ENCODE measurements at regions not wholly inside any gene's neighbourhood (a gene's known extent, or its start where the extent isn't known, plus 50 kb on each side); places are given as distances from the start of the nearest gene placed in this dataset.

DNA sequence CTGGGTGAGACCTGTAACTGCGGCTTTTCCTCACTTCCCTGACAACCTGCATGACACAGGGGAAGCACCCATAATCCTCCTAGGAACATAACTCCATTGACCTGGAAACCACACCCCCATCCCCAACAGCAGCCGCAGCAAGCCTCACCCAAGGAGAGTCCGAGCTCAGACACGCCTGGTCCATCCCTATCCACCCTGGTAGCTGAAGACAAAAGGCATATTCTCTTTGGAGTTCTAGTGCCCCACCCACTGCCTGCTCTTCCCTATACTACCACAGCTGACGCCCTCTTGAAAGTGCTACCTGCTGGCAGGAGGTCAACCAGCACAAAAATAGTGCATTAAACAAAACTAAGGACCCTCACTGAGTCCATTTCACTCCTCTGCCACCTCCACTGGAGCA lies 1080.9 kb upstream of the IGFBP7 start:
- no peak overlapping the region for H3K27ac Mint-ChIP-seq
- ATAC-seq (replicated peaks) (no peak), DNase-seq (no peak)
- H3K4me1 Mint-ChIP-seq (ENCODE audit: low read depth in 2 of 2), result no peaks in the 10 kb centered on the region
- peaks cover 10 to 25% of the 10 kb centered on the region in 2 donors for H3K9me3 Mint-ChIP-seq
- no peaks in the 10 kb centered on the region for H3K27me3 Mint-ChIP-seq
- H3K36me3 Mint-ChIP-seq (ENCODE audit: insufficient read depth), result no peaks in the 10 kb centered on the region
- no peak overlapping the region for H3K4me3 Mint-ChIP-seq

DNA sequence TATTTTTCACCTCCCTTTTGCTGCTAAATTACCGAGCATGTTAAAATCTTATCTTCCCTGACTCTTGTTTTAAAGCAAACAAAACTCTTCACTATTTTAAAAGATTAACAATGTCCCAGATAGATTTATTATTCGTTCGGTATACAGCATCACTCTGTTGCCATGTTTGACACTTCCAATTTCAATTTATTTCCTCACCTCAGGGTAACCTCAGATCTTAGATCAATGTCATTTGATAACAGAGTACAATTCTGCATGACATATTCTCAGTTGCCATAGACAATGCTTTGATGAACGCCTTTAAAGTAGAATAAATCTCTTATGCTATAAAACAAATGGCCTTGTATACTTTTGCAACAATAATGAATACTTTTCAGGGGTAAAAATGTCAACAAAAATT lies 1078.1 kb upstream of the IGFBP7 start:
- H3K9me3 Mint-ChIP-seq, result peaks cover 10 to 26% of the 10 kb centered on the region in 2 donors
- no peaks in the 10 kb centered on the region for H3K27me3 Mint-ChIP-seq
- ATAC-seq (replicated peaks) (no peak), DNase-seq (no peak)
- H3K4me3 Mint-ChIP-seq, result no peak overlapping the region
- H3K27ac Mint-ChIP-seq, result no peak overlapping the region
- no peaks in the 10 kb centered on the region for H3K36me3 Mint-ChIP-seq (ENCODE audit: insufficient read depth)
- no peaks in the 10 kb centered on the region for H3K4me1 Mint-ChIP-seq (ENCODE audit: low read depth in 2 of 2)

DNA sequence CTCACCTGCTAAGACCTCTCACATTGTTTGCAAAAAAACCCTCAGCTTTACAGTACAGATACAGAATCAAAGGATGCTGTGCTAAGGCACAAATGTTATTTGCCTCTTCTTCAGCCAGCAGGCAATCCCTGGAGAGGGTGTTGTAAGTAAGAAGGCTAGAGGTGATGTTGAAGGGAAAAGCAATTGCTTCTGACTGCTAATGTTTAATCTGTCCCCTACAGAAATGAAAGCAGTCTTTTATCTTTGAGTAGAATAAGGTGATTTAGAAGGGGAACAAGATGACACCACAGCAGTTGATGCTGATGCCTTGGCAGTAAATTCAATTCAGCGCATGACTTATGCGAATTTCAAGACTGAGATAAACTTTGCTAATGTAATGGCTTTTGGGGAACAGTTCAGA lies 1064.8 kb upstream of the IGFBP7 start:
- Mint-ChIP-seq H3K4me3 (no peak overlapping the region), H3K36me3 (ENCODE audit: insufficient read depth) (peaks cover 3% of the 10 kb centered on the region), H3K27me3 (no peaks in the 10 kb centered on the region), H3K27ac (no peak overlapping the region), H3K4me1 (ENCODE audit: low read depth in 2 of 2) (no peaks in the 10 kb centered on the region), H3K9me3 (peaks cover 11 to 14% of the 10 kb centered on the region in 2 donors)
- no peak for ATAC-seq (replicated peaks)
- no peak for DNase-seq

DNA sequence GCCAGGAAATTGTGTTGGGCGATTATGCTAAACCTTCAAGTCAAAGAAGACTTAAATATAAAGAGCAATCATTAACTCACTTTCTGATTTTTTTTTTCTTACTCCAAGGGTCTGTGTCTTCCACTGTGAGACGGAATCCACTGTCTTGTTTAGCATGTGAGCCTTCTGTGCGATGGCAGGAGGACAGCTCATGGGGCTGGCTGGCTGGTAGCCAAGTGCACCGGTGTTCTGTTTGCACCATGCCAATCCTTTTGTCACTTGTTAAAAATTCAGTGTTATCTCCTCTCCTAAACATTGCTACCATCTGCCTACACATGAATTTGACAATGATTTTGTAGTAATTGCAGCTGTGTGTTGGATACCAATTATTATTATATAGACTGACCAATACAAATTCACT lies 1056.3 kb upstream of the IGFBP7 start:
- H3K9me3 Mint-ChIP-seq, result peaks cover 14 to 17% of the 10 kb centered on the region in 2 donors
- ATAC-seq (replicated peaks), result no peak
- no peak for DNase-seq
- no peaks in the 10 kb centered on the region for H3K27me3 Mint-ChIP-seq
- no peak overlapping the region for H3K27ac Mint-ChIP-seq
- H3K36me3 Mint-ChIP-seq (ENCODE audit: insufficient read depth), result no peaks in the 10 kb centered on the region
- H3K4me3 Mint-ChIP-seq, result no peak overlapping the region
- no peaks in the 10 kb centered on the region for H3K4me1 Mint-ChIP-seq (ENCODE audit: low read depth in 2 of 2)

DNA sequence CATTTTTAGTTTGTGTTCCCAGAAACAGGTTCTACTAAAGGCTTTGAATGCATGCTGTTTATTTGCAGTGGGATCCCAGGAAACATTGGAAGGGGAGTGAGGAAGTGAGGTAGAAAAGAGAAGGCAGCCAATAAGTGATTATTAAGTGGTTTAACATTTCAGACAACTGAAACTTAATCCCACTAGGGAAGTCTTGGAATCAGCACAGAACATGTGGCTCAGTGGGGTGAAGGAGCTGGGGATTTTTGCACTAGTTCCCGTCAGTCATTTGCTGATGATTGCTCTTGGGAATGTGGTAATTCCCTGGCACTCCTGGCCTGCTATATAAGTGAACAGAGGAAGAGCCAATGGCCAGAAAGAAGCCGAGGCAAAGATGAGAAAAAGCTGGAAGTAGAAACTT lies 1053.0 kb upstream of the IGFBP7 start:
- ATAC-seq (replicated peaks), result no peak
- no peaks in the 10 kb centered on the region for H3K4me1 Mint-ChIP-seq (ENCODE audit: low read depth in 2 of 2)
- no peak overlapping the region for H3K4me3 Mint-ChIP-seq

DNA sequence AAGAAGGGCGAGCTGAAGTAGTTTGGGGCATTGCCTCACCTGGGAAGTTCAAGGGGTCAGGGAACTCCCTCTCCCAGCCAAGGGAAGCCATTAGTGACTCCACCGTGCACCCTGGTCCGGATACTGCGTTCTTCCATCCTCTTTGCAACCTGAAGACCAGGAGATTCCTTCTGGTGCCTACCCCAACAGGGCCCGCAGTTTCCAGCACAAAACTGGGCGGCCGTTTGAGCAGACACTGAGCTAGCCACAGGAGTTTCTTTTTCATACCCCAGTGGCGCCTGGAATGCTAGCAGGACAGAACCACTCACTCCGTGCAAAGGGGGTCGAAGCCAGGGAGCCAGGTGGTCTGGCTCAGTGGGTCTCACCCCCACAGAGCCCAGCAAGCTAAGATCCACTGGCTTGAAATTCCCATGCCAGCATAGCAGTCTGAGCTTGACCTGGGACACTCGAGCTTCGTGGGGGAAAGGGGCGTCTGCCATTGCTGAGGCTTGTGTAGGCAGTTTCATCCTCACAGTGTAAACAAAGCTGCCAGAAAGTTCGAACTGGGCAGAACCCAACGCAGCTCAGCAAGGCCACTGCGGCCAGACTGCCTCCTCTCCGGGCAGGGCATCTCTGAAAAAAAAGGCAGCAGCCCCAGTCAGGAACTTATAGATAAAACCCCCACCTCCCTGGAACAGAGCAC lies 1039.4 kb upstream of the IGFBP7 start:
- H3K27me3 Mint-ChIP-seq, result no peaks in the 10 kb centered on the region
- H3K9me3 Mint-ChIP-seq, result peaks cover 13 to 33% of the 10 kb centered on the region in 2 donors
- H3K27ac Mint-ChIP-seq, result no peak overlapping the region
- DNase-seq, result no peak
- no peak overlapping the region for H3K4me3 Mint-ChIP-seq
- H3K36me3 Mint-ChIP-seq (ENCODE audit: insufficient read depth), result no peaks in the 10 kb centered on the region
- H3K4me1 Mint-ChIP-seq (ENCODE audit: low read depth in 2 of 2), result no peaks in the 10 kb centered on the region
- no peak for ATAC-seq (replicated peaks)

More for the DNA sequence above, 1053.0 kb upstream of the IGFBP7 start:
- H3K36me3 Mint-ChIP-seq (ENCODE audit: insufficient read depth), result no peaks in the 10 kb centered on the region
- no peaks in the 10 kb centered on the region for H3K27me3 Mint-ChIP-seq
- H3K9me3 Mint-ChIP-seq, result peaks cover 8 to 10% of the 10 kb centered on the region in 2 donors
- no peak for DNase-seq
- H3K27ac Mint-ChIP-seq, result no peak overlapping the region

DNA sequence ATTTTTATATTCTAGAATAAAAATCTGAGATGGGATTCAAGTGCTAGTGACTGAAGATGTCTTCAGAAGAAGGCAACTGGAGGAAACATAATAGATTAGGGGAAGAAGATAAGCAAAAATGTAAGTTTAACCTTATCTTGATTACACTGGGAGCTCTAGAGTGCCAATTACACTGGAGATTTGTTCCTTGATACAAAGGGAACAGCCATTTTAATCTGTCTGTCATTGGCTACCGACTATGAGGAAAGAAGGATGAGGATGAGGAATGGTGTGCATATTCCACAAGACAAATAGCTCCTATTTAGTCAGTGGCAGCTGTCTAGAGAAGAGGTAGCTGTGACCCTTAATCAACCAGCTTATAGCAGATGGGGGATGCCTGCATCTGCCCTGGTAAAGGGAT lies 1034.5 kb upstream of the IGFBP7 start:
- no peak for DNase-seq
- ATAC-seq (replicated peaks), result no peak
- no peaks in the 10 kb centered on the region for H3K36me3 Mint-ChIP-seq (ENCODE audit: insufficient read depth)
- H3K9me3 Mint-ChIP-seq, result peaks cover 8 to 28% of the 10 kb centered on the region in 2 donors
- H3K4me3 Mint-ChIP-seq, result no peak overlapping the region
- no peaks in the 10 kb centered on the region for H3K4me1 Mint-ChIP-seq (ENCODE audit: low read depth in 2 of 2)
- H3K27me3 Mint-ChIP-seq, result no peaks in the 10 kb centered on the region
- no peak overlapping the region for H3K27ac Mint-ChIP-seq

DNA sequence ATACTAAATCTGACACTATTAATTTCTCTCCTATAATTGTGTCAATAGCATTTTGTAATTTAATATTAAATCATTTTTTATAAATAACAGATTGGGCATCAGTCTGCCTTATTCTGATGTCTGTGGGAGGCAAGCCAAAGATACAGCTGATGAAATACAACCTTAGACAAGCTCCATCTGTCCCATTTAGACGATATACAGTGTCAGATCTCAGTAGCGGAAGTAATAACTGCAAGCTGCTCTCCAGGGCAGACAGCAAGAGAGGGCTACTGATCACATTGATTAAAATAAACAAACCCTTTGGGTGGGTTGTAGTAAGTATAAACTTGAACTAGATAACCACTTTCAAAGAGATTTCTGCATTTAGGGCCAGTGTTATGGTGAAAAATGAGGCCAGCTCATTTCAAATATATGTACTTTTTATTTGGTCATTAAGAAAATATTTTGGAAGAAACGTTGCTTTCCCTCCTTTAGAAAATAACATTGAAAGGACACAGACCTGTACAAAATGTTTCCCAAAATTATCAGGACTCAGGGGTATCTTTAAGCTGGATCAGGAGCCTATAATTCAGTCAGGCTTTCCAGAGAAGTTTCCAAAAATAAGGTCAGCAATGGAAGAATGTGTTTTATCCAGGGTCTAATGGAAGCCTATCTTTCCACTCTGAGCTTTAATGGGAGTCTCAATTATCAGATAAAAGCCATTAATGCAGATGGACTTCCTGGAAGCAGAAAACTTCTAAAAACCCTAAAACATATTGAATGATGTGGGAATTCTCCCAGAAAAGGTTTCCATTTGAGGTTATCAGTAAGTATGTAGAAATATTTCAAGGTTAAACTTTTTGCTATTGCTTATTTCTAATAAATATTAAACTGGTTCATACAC lies 1028.8 kb upstream of the IGFBP7 start:
- ATAC-seq (replicated peaks) (no peak), DNase-seq (no peak)
- no peaks in the 10 kb centered on the region for H3K4me1 Mint-ChIP-seq (ENCODE audit: low read depth in 2 of 2)
- H3K9me3 Mint-ChIP-seq, result peaks cover 6 to 21% of the 10 kb centered on the region in 2 donors
- no peaks in the 10 kb centered on the region for H3K36me3 Mint-ChIP-seq (ENCODE audit: insufficient read depth)
- no peak overlapping the region for H3K27ac Mint-ChIP-seq
- no peak overlapping the region for H3K4me3 Mint-ChIP-seq
- no peaks in the 10 kb centered on the region for H3K27me3 Mint-ChIP-seq

DNA sequence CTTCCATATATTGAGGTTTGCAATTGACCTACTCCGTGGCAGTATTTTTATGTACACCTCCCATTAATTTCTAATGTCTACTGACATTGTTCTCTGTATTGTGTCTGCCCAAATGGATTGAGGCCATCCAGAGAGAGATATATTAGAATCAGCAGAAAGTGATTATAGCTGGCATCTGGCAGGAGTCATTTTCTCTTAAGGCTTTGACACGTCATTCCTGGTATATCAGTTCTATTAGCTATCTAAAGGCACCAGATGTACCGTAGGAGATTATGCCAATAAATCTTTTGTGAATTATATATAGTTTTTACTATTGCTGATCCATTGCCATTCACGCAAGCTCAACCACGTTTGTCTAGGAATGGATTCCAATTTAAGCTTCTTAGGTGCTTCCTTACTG lies 1026.4 kb upstream of the IGFBP7 start:
- Mint-ChIP-seq H3K4me3 (no peak overlapping the region), H3K4me1 (ENCODE audit: low read depth in 2 of 2) (no peaks in the 10 kb centered on the region), H3K36me3 (ENCODE audit: insufficient read depth) (no peaks in the 10 kb centered on the region), H3K9me3 (peaks cover 2 to 9% of the 10 kb centered on the region in 2 donors), H3K27ac (no peak overlapping the region), H3K27me3 (no peaks in the 10 kb centered on the region)
- DNase-seq, result no peak
- no peak for ATAC-seq (replicated peaks)

DNA sequence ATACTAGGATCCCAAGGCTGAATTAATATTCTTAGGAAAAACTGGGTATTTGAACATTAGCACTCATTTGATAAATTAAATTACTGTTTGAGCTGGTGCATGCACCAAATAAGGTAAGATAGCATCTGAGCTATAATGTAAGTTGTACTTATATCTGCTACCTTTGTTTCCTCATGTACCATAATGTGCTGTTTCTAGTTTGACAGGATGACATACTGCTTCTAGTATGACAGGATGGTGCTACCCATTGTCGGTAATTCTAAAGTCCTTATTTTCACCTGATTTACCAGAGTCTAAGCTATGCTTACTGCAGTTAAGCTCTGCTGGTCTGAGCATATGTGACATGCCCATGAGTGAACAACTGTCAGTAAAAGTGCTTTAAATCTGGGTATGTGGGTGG lies 1017.5 kb upstream of the IGFBP7 start:
- no peak overlapping the region for H3K4me3 Mint-ChIP-seq
- H3K9me3 Mint-ChIP-seq, result peaks cover 7 to 9% of the 10 kb centered on the region in 2 donors
- H3K4me1 Mint-ChIP-seq (ENCODE audit: low read depth in 2 of 2), result no peaks in the 10 kb centered on the region
- no peaks in the 10 kb centered on the region for H3K27me3 Mint-ChIP-seq
- ATAC-seq (replicated peaks) (no peak), DNase-seq (no peak)
- H3K36me3 Mint-ChIP-seq (ENCODE audit: insufficient read depth), result no peaks in the 10 kb centered on the region
- H3K27ac Mint-ChIP-seq, result no peak overlapping the region

DNA sequence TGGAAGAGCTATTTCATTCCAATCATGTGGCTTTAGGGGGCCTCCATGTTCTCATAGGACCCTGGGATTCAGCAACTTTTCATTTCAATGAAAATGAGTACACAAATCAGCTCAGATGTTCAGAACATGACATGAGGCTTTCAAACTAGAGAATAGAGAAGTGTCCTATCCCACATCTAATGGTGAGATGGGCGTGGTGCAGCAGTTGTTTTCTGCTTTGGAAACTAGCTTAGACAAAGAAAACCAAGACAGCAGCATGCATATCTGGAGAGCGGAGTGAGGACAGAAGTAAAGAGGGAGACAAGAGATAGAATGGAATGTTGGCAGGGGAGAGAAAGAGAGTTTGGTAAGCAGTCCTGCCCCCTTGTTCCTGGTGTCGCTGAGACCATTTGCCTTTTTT lies 1009.1 kb upstream of the IGFBP7 start:
- Mint-ChIP-seq H3K4me1 (ENCODE audit: low read depth in 2 of 2) (no peaks in the 10 kb centered on the region), H3K36me3 (ENCODE audit: insufficient read depth) (no peaks in the 10 kb centered on the region), H3K4me3 (no peak overlapping the region), H3K27ac (no peak overlapping the region), H3K9me3 (peaks cover 15 to 22% of the 10 kb centered on the region in 2 donors), H3K27me3 (no peaks in the 10 kb centered on the region)
- DNase-seq, result no peak
- no peak for ATAC-seq (replicated peaks)

DNA sequence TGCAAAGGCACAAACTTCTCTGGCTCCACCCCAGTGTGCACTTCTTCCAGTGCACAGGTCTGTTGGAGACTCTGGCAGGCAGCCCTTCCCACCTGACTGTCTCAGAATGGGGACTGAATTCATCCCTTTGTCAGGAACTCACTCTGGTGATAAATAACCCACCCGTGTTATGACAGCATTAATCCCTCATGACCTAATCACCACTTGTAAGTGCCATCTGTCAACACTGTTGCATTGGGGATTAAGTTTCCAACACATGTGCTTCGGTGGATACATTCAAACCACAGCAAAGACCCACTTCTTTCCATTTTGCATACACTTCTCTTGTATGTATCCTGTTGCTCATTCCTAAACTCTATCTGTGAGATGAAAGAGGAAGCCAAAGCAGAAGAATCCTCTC lies 1002.9 kb upstream of the IGFBP7 start:
- no peak overlapping the region for H3K4me3 Mint-ChIP-seq
- H3K27me3 Mint-ChIP-seq, result no peaks in the 10 kb centered on the region
- H3K9me3 Mint-ChIP-seq, result peaks cover 11% of the 10 kb centered on the region in 2 donors
- no peaks in the 10 kb centered on the region for H3K36me3 Mint-ChIP-seq (ENCODE audit: insufficient read depth)
- ATAC-seq (replicated peaks) (no peak), DNase-seq (no peak)
- H3K4me1 Mint-ChIP-seq (ENCODE audit: low read depth in 2 of 2), result no peaks in the 10 kb centered on the region
- no peak overlapping the region for H3K27ac Mint-ChIP-seq

DNA sequence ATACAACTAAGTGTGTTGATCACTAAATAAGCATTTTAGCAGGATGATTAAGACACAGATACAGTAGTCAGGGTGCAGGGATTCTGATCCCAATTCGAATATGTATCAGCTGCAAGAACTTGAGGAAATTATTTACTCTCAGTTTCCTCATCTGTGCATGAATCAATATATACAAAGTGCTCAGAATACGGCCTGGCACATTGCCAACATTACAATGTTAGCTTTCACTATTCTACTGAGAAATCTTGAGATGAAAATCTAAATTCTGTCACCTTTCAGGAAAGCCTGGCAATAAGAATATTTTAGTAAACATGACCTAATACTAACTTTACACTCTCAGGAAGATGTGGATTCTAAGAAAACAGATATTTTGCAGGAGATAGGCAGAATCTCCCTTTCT lies 1001.6 kb upstream of the IGFBP7 start:
- no peak overlapping the region for H3K4me3 Mint-ChIP-seq
- H3K4me1 Mint-ChIP-seq (ENCODE audit: low read depth in 2 of 2), result no peaks in the 10 kb centered on the region
- no peaks in the 10 kb centered on the region for H3K27me3 Mint-ChIP-seq
- H3K36me3 Mint-ChIP-seq (ENCODE audit: insufficient read depth), result no peaks in the 10 kb centered on the region
- no peak for ATAC-seq (replicated peaks)
- H3K9me3 Mint-ChIP-seq, result peaks cover 9 to 11% of the 10 kb centered on the region in 2 donors
- no peak for DNase-seq
- no peak overlapping the region for H3K27ac Mint-ChIP-seq

DNA sequence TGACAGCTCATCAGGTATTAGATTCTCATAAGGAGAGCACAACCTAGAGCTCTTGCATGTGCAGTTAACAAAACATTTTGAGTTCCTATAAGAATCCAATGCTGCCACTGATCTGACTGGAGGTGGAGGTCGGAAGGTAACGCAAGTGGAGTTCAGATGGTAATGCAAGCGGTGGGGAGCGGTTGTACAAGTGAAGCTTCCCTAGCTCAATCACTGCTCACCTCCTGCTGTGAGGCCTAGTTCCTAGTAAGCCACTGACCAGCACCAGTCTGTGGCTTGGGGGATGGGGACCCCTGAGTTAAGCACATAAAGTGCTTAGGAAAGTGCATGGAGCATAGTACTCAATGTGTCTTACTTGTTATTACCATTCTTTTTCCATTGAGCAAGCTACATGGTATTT lies 983.2 kb upstream of the IGFBP7 start:
- no peak overlapping the region for H3K4me3 Mint-ChIP-seq
- H3K27me3 Mint-ChIP-seq, result no peaks in the 10 kb centered on the region
- DNase-seq, result no peak
- H3K4me1 Mint-ChIP-seq (ENCODE audit: low read depth in 2 of 2), result no peaks in the 10 kb centered on the region
- ATAC-seq (replicated peaks), result no peak
- no peak overlapping the region for H3K27ac Mint-ChIP-seq
- H3K36me3 Mint-ChIP-seq (ENCODE audit: insufficient read depth), result no peaks in the 10 kb centered on the region
- H3K9me3 Mint-ChIP-seq, result peaks cover 0 to 2% of the 10 kb centered on the region in 2 donors

Data from effector memory CD8-positive, alpha-beta T cell (primary cell).